OCI-LY7 (cell line): ENCODE measurements at regions not wholly inside any gene's neighbourhood (a gene's known extent, or its start where the extent isn't known, plus 50 kb on each side); places are given as distances from the start of the nearest gene placed in this dataset.

Experiments used
- BruUV-seq: library from RNA; stranded (reverse); fragments of 400-500 nt; replicated peaks from 2 replicates; lab custom pipeline; 2021; lab: Mats Ljungman, UMichigan
- CTCF ChIA-PET: fragments of 300-600 bp; sonication (Branson Sonifier 250); formaldehyde crosslinking; loops from one replicate; lab custom pipeline; 2022; ENCODE audit warnings: antibody characterized with exemption; ENCODE audit not compliant: unreplicated experiment; lab: Charles Lee
- POLR2A ChIA-PET: fragments of 300-600 bp; sonication (Branson Sonifier 250); formaldehyde crosslinking; loops from one replicate; lab custom pipeline; 2022; ENCODE audit warnings: antibody characterized with exemption; lab: Charles Lee
- DNase-seq: peaks from one replicate; pipeline ENCODE4 v3.0.0-alpha.2; 2015; ENCODE audit warnings: low spot score
- H2AFZ ChIP-seq: fragments of 200-600 bp; sonication (generic), shearing (Covaris generic); 2 replicates; pipeline ENCODE4 v1.6.1; 2014; ENCODE audit warnings: mild to moderate bottlenecking, antibody characterized with exemption, low read length, moderate library complexity
- H3K27ac ChIP-seq: fragments of 200-600 bp; sonication (generic); 2 replicates; pipeline ENCODE4 v1.5.1; 2014; ENCODE audit warnings: mixed run types, low read depth, mild to moderate bottlenecking, moderate library complexity, low read length, inconsistent platforms; ENCODE audit not compliant: poor library complexity, severe bottlenecking
- H3K36me3 ChIP-seq: fragments of 200-600 bp; sonication (generic); 2 replicates; pipeline ENCODE4 v1.6.1; 2014; ENCODE audit warnings: mild to moderate bottlenecking, antibody characterized with exemption, low read length, moderate library complexity, mixed read lengths; ENCODE audit not compliant: insufficient read depth
- H3K4me1 ChIP-seq: fragments of 200-600 bp; sonication (generic); 2 replicates; pipeline ENCODE4 v1.5.1; 2014; ENCODE audit warnings: mild to moderate bottlenecking, low read length; ENCODE audit not compliant: insufficient read depth, poor library complexity, severe bottlenecking
- H3K4me2 ChIP-seq: fragments of 200-600 bp; sonication (generic); 2 replicates; pipeline ENCODE4 v1.6.1; 2014; ENCODE audit warnings: mild to moderate bottlenecking, low read length
- H3K4me3 ChIP-seq: fragments of 200-600 bp; sonication (generic); 2 replicates; pipeline ENCODE4 v1.5.1; 2014; ENCODE audit warnings: mild to moderate bottlenecking, low read depth, low read length; ENCODE audit not compliant: poor library complexity, severe bottlenecking
- H3K79me2 ChIP-seq: fragments of 200-600 bp; sonication (generic); 2 replicates; pipeline ENCODE4 v1.6.1; 2016; ENCODE audit warnings: low read depth, mild to moderate bottlenecking, low read length, moderate library complexity, mixed read lengths; ENCODE audit not compliant: insufficient read depth
- H3K9me2 ChIP-seq: fragments of 200-600 bp; sonication (generic); 2 replicates; pipeline ENCODE4 v1.6.1; 2016; ENCODE audit warnings: mild to moderate bottlenecking, low read length, mixed read lengths; ENCODE audit not compliant: insufficient read depth
- H3K9me3 ChIP-seq: fragments of 200-600 bp; sonication (generic); 2 replicates; pipeline ENCODE4 v1.6.1; 2014; ENCODE audit warnings: mild to moderate bottlenecking, mixed run types, low read length, mixed read lengths
- H4K20me1 ChIP-seq: fragments of 200-600 bp; sonication (generic); 2 replicates; pipeline ENCODE4 v1.6.1; 2014; ENCODE audit warnings: mild to moderate bottlenecking, antibody characterized with exemption, low read length, moderate library complexity, mixed read lengths; ENCODE audit not compliant: insufficient read depth
- CTCF ChIP-seq: fragments of 200-600 bp; sonication (generic); conservative IDR thresholded peaks from 2 replicates; pipeline ENCODE4 v1.5.1; 2014; ENCODE audit warnings: mild to moderate bottlenecking, antibody characterized with exemption, low read length, moderate library complexity, mixed read lengths
- EZH2phosphoT487 ChIP-seq: fragments of 200-600 bp; sonication (generic); IDR thresholded peaks from 2 replicates; pipeline ENCODE4 v1.6.1; 2018; ENCODE audit warnings: low read depth, borderline replicate concordance, mild to moderate bottlenecking, mixed run types, antibody characterized with exemption, low read length, moderate library complexity, mixed read lengths
- intact Hi-C: fragments of 100-400 bp; cut with micrococcal nuclease; formaldehyde crosslinking; loops from one replicate; pipeline ENCODE4 v1.10.0; 2022; ENCODE audit not compliant: unreplicated experiment

GRCh38 chr18:1421502-1421901, 516.8 kb downstream of the ADCYAP1 start:
- H3K9me2 ChIP-seq, result no peaks in the 10 kb centered on the region
- H3K27ac ChIP-seq, result no peak overlapping the region
- no peak overlapping the region for H2AFZ ChIP-seq
- DNase-seq, result no peak
- no peaks in the 10 kb centered on the region for H4K20me1 ChIP-seq
- no TSS peak for BruUV-seq
- H3K9me3 ChIP-seq, result no peaks in the 10 kb centered on the region
- no peaks in the 10 kb centered on the region for H3K79me2 ChIP-seq
- no peak overlapping the region for H3K4me2 ChIP-seq
- no peak overlapping the region for H3K4me3 ChIP-seq
- POLR2A ChIA-PET, result interaction anchor here (0.6 kb wide), 1 partner anchor 1019 kb away, joined by 5 read pairs; no protein-coding TSS in a partner anchor
- H3K4me1 ChIP-seq, result no peaks in the 10 kb centered on the region
- intact Hi-C loops, result loop anchor here (10.0 kb wide), 1 partner anchor 63 kb away; no protein-coding TSS in a partner anchor
- CTCF ChIA-PET, result no interaction called here
- TF ChIP-seq CTCF (no peak), EZH2phosphoT487 (no peak)
- no peaks in the 10 kb centered on the region for H3K36me3 ChIP-seq

GRCh38 chr18:1422634-1423033, 518.0 kb downstream of the ADCYAP1 start:
- H2AFZ ChIP-seq, result no peak overlapping the region
- H3K9me2 ChIP-seq, result no peaks in the 10 kb centered on the region
- no peaks in the 10 kb centered on the region for H3K79me2 ChIP-seq
- no peaks in the 10 kb centered on the region for H3K9me3 ChIP-seq
- no peak for TF ChIP-seq EZH2phosphoT487
- no peak for TF ChIP-seq CTCF
- no peak overlapping the region for H3K27ac ChIP-seq
- ChIA-PET POLR2A (interaction anchor here (0.6 kb wide), 1 partner anchor 63 kb away, joined by 3 read pairs; no protein-coding TSS in a partner anchor), CTCF (no interaction called here)
- no peak overlapping the region for H3K4me2 ChIP-seq
- no peak for DNase-seq
- no peaks in the 10 kb centered on the region for H3K36me3 ChIP-seq
- intact Hi-C loops, result loop anchor here (10.0 kb wide), 1 partner anchor 62 kb away; no protein-coding TSS in a partner anchor
- no TSS peak for BruUV-seq
- no peaks in the 10 kb centered on the region for H4K20me1 ChIP-seq
- H3K4me3 ChIP-seq, result no peak overlapping the region
- no peaks in the 10 kb centered on the region for H3K4me1 ChIP-seq

GRCh38 chr18:1425679-1426078, 521.0 kb downstream of the ADCYAP1 start:
- Histone ChIP-seq H4K20me1 (no peaks in the 10 kb centered on the region), H3K9me3 (no peaks in the 10 kb centered on the region), H3K27ac (no peak overlapping the region), H3K4me3 (no peak overlapping the region), H3K4me2 (no peak overlapping the region), H3K9me2 (no peaks in the 10 kb centered on the region), H2AFZ (no peak overlapping the region), H3K4me1 (no peaks in the 10 kb centered on the region), H3K79me2 (no peaks in the 10 kb centered on the region), H3K36me3 (no peaks in the 10 kb centered on the region)
- TF ChIP-seq EZH2phosphoT487 (no peak), CTCF (no peak)
- no TSS peak for BruUV-seq
- ChIA-PET POLR2A (interaction anchor here (0.7 kb wide), 1 partner anchor 9 kb away, joined by 3 read pairs; no protein-coding TSS in a partner anchor), CTCF (no interaction called here)
- DNase-seq, result no peak
- intact Hi-C loops, result loop anchor here (10.0 kb wide), 1 partner anchor 59 kb away; no protein-coding TSS in a partner anchor
